GM19372 (cell line): ENCODE measurements at regions not wholly inside any gene's neighbourhood (a gene's known extent, or its start where the extent isn't known, plus 50 kb on each side); places are given as distances from the start of the nearest gene placed in this dataset.

Experiments
- ATAC-seq: cut with Tn5 transposase; IDR thresholded peaks from one replicate; pipeline ENCODE4 v1.9.1; 2021; ENCODE audit warnings: mild to moderate bottlenecking, low read depth, moderate library complexity; ENCODE audit not compliant: unreplicated experiment

- no peak for ATAC-seq
Measured at GRCh38 chr12:124505001-124505818, 62.2 kb downstream of the NCOR2 start.

- no peak for ATAC-seq
Measured at GRCh38 chr12:124504273-124505000, 63.0 kb downstream of the NCOR2 start.

GRCh38 chr12:124503305-124503704, 64.1 kb downstream of the NCOR2 start:
- ATAC-seq = no peak

- ATAC-seq = no peak
Measured at GRCh38 chr12:124502379-124502778, 65.0 kb downstream of the NCOR2 start.

GRCh38 chr12:124501827-124502226, 65.6 kb downstream of the NCOR2 start:
- ATAC-seq = no peak

- ATAC-seq = no peak
Measured at GRCh38 chr12:124501112-124501561, 66.3 kb downstream of the NCOR2 start.

- no peak for ATAC-seq
Measured at GRCh38 chr12:124499898-124500244, 67.5 kb downstream of the NCOR2 start.

- ATAC-seq = no peak
Measured at GRCh38 chr12:124499190-124499753, 68.1 kb downstream of the NCOR2 start.

GRCh38 chr12:124498275-124499189, 68.9 kb downstream of the NCOR2 start:
- ATAC-seq = no peak

- ATAC-seq = no peak
Measured at GRCh38 chr12:124497658-124498057, 69.8 kb downstream of the NCOR2 start.

- no peak for ATAC-seq
Measured at GRCh38 chr12:124497039-124497438, 70.4 kb downstream of the NCOR2 start.

- no peak for ATAC-seq
Measured at GRCh38 chr12:124496584-124496983, 70.8 kb downstream of the NCOR2 start.

- no peak for ATAC-seq
Measured at GRCh38 chr12:124495194-124495983, 72.0 kb downstream of the NCOR2 start.

GRCh38 chr12:124494751-124495129, 72.7 kb downstream of the NCOR2 start:
- no peak for ATAC-seq

- peak; percentile 96 for ATAC-seq
Measured at GRCh38 chr12:124493809-124494750, 73.3 kb downstream of the NCOR2 start.

- no peak for ATAC-seq
Measured at GRCh38 chr12:124492879-124493808, 74.3 kb downstream of the NCOR2 start.

GRCh38 chr12:124491856-124492420, 75.5 kb downstream of the NCOR2 start:
- no peak for ATAC-seq
